Ramos (cell line): ENCODE measurements at regions not wholly inside any gene's neighbourhood (a gene's known extent, or its start where the extent isn't known, plus 50 kb on each side); places are given as distances from the start of the nearest gene placed in this dataset.

ENCODE experiments used
- in situ Hi-C: fragments of 300-500 bp; cut with MboI; formaldehyde crosslinking; loops from one replicate; pipeline ENCODE4 v1.14.3; 2022; ENCODE audit warnings: low sequenced_read_pairs; ENCODE audit not compliant: unreplicated experiment

DNA sequence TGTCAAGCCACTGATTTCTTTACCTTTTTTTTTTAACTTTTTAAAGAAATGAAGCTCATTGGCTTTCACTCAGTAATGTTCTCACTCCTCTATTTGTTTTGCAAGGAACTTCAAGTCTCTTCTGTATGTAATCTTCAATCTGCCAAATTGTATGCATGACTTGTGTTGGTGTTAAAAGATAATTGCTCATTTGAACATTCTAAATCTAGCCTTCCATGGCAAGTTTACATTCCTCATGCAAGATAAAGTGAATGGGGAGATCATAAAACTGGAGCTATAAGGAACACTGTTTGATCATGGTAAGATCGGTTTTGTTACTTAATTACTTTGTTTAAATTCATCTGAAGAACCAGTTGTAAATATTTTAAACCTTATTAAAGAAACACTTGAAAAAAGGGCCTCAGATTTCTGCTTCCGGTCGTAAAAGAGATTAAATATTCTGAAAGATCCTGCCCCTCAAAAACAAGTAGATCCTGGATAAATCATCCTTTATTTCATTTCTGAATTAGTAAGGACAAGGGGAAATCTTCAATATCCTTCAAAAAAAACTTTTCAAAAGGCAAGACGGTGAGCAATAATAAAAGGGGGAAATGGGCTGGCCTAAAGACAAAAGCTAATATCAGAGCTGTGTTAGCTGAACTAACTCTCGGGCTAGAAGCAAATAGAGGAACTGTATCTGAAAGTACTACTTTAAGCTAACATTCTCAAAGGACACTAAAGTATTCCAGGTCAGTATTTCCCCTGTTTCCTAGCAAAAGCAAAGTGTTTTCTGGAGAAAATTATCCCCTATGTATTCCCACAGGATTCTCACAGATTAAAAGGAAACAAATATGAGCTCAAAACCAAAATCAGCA is 107.0 kb upstream of the ATP11B start:
- in situ Hi-C loops, result loop anchor here (25.0 kb wide), 1 partner anchor 1374 kb away; no protein-coding TSS in a partner anchor

DNA sequence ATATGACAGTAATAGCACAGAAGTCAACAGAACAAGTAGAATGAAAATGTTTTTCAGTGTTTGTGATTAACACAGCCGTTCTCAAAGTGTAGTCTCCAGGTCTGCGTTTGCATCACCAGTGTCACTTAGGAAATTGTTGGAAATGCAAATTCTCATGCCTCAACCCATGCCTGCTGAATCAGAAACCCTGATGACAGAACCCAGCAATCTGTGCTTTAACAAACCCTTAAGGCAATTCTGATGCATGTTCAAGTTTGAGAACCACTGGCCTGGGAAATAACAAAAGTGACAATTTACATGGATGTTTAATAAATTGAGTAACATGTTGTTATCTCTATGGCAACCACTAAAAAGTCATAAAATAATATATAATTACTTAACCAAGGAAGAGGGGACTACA is 103.1 kb upstream of the ATP11B start:
- in situ Hi-C loops, result loop anchor here (25.0 kb wide), 1 partner anchor 1378 kb away; no protein-coding TSS in a partner anchor

DNA sequence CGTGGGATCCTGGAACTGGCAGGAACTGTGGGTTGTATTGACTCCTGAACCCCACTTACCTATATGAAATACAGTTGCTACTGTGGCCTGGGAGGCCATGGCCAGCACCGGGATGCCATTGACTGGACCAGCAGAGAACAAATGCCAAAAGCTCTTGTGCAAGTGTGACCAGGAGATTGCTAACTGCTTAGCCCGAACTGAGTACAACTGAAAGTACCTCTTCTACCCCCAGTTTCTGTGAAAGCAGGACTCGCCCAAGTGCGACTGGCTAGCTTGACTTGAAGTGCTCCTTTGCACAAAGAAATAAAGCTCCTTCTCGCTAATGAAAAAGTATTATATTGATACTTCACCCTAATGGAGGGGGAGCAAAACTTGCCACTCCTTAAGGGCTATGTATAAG is 101.3 kb upstream of the ATP11B start:
- in situ Hi-C loops, result loop anchor here (25.0 kb wide), 1 partner anchor 1380 kb away; no protein-coding TSS in a partner anchor

DNA sequence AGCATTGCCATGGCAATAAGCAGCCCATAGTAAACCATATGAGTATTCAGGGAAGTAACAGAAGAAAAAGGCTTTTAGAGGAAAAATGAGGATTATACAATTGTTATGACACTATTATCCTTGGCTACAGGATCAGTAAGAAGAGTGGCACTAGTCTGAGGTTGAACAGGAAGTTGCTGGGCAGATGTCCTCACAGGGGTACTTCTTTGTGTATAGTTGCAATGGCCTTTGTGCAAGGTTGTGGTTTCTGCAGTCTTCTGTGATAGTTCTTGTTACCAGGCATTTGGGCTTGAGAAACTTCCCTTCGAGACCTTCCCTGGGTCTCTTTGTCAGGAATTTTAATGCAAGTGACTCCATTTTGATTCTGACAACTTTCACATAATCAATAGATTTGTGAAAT is 100.6 kb upstream of the ATP11B start:
- in situ Hi-C loops, result loop anchor here (25.0 kb wide), 1 partner anchor 1380 kb away; no protein-coding TSS in a partner anchor

DNA sequence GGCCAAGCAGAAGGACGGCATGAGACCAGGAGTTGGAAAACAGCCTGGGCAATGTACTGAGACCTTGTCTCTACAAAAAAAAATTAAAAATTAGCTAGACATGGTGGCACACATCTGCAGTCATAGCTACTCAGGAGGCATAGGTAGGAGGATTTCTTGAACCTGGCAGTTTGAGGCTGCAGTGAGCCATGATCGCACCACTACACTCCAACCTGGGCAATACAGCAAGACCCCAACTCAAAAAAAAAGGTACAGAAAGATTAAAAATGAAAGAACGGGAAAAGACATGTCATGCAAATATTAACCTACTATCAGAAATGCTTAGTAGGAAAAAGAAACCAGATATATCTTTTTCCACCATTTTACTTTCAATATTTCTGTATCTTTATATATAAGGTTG is 99.6 kb upstream of the ATP11B start:
- in situ Hi-C loops, result loop anchor here (25.0 kb wide), 1 partner anchor 1381 kb away; no protein-coding TSS in a partner anchor

DNA sequence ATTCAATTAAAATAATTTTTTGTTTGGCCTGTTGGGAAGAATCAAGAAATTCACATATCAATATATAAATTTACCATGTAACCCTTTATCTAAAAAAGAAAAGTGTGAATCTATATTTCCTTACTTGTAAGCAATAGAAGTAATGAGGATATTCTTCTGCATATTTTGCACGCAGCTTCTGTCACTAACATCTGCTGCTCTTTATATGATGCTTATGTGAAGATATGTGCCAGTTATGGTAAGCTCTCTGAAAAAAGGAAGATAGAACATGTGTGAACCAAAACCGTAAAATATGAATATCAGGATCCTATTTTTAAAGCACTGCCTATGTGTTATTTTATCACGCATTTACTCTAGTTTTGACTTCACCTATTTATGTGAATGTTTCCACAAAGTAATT is 96.4 kb upstream of the ATP11B start:
- in situ Hi-C loops, result loop anchor here (25.0 kb wide), 1 partner anchor 1385 kb away; no protein-coding TSS in a partner anchor

DNA sequence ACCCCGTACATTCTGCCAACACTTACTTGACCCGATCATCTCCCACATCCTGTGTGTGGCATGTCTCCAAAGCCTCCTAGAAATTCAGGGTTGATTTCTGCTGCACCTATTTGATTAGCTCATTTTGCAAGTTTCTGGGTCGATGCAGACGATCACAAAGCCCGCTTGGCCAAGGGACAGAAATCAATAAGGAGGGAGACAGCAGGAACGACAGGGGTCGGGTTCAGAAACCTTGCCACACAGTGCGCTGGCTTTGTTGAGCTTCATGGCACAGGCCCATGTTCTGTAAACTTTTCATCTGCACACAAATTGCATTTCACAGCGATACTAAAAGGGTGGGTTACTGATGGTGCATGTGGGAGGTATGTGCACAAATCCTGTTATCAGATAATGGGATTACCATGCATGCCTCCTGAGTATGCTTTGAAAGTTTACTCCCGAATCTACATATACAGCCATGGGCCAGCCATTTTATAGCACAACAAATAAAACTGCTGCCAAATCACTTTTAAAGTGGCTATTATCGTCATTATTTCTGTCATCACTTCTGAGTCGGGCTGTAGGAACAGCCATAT is 95.9 kb upstream of the ATP11B start:
- in situ Hi-C loops, result loop anchor here (25.0 kb wide), 1 partner anchor 1385 kb away; no protein-coding TSS in a partner anchor

DNA sequence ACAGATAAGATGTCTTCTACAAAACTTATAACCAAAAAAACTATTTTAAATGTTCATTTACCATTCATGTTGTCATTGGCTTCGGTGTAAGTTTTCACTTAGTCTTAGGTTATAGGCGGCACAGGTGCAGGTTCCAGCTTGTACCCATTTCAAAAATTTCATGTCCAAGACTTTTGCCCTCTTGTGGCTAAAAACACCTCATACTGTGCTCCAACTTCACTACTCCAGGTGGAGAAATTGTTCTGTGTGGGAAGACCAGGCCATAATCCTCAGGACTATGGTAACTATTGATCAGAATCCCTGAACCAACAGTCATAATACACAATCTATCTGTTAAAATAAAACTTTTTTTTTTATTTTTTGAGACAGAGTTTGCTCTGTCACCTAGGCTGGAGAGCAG is 95.2 kb upstream of the ATP11B start:
- in situ Hi-C loops, result loop anchor here (25.0 kb wide), 1 partner anchor 1386 kb away; no protein-coding TSS in a partner anchor

DNA sequence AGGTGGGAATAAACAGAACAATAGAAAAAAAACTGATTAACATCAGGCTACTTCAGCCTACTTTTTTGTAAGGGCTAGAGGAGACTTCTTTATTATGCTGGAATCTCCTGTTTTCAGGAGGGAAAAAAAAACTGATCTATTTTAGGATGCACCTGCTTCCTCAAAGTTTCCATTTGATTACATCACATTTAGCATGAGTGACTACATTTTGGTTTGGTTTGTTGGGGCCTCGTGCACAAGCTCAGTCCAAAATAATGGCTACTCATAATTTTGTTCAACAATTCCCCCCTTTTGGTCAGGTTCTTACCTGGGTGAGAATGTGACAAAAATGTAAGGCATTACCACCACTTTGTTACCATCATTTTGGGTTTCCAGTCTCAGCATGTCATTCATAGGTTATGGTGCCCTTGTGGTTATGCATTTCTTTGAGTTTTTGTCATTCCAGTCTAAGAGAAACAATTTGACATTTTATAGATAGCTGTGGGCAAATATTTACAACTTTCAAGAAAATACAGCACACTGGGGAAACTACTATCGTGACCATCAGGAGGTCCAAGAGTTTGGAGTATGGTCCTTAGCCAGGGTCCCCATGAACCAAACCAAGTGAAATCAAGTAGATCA is 93.6 kb upstream of the ATP11B start:
- in situ Hi-C loops, result loop anchor here (10.0 to 25.0 kb wide), 2 partner anchors 685 to 1387 kb away; no protein-coding TSS in a partner anchor

DNA sequence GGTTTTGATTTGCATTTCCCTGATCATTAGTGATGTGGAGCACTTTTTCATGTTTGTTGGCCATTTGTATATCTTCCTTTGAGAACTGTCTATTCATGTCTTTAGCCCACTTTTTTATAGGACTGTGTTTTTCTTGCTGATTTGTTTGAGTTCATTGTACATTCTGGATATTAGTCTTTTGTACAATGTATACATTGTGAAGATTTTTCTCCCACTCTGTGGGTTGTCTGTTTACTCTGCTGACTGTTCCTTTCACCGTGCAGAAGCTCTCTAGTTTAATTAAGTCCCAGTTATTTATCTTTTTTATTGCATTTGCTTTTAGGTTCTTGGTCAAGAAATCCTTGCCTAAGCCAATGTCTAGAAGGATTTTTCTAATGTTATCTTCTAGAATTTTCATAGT is 91.1 kb upstream of the ATP11B start:
- in situ Hi-C loops, result loop anchor here (10.0 kb wide), 1 partner anchor 683 kb away; no protein-coding TSS in a partner anchor

DNA sequence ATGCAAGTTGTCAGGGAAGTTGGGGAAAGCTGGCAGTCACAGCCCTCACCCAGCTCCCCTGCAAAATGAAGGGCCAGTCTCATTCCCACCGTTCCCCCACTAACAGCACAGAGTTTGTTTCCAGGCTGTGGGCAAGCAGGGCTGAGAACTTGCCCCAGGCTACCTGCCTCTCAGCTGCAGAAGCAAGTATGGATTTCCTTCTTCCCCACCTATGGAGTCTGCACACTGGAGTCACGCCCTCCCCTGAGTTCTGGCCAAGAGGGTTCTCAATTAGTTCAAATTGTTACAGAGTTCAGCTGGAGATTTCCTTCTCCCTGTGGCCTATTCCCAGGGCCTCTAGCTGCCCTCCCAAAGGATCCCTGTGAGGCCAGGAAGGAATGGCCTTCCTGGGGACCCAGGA is 90.1 kb upstream of the ATP11B start:
- in situ Hi-C loops, result loop anchor here (10.0 kb wide), 1 partner anchor 682 kb away; no protein-coding TSS in a partner anchor

DNA sequence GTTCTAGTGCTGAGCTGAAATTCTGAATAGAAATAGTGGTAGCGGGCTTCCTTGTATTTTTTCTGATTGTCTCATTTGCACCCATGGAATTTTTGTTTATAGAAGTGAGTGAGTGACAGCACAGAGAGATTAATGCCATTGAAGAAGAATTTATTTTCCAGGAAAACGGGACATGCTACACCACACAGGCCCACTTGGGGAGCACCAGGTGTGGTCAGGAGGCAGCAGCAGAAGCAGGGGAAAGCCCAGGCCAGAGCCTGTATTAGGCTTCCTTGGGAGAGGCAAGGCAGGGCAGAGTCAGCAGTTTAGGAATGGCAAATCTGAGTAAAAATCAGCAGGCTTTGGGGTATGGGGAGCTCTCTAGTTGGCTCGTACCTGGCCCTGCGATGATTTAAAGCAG is 88.4 kb upstream of the ATP11B start:
- in situ Hi-C loops, result loop anchor here (10.0 kb wide), 1 partner anchor 680 kb away; no protein-coding TSS in a partner anchor

DNA sequence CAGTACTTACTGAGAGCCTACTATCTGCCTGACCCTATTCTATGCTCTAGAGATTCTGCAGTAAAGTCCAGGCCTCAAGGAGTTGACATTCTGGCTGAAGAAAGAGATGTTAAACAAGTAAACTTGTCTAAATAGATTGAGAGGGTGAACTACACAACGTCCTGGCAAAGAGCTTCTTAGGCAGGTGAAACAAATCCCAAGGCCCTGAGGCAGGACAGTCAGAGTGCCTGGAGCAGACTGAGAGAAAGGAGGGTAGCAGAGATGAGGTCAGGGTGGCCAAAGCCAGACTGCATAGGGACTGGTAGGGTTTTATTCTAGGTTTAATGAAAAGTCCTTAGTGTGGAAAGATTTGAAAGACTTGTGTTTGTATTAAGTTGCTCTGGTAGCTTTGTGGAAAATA is 84.5 kb upstream of the ATP11B start:
- in situ Hi-C loops, result loop anchor here (10.0 kb wide), 1 partner anchor 676 kb away; no protein-coding TSS in a partner anchor

DNA sequence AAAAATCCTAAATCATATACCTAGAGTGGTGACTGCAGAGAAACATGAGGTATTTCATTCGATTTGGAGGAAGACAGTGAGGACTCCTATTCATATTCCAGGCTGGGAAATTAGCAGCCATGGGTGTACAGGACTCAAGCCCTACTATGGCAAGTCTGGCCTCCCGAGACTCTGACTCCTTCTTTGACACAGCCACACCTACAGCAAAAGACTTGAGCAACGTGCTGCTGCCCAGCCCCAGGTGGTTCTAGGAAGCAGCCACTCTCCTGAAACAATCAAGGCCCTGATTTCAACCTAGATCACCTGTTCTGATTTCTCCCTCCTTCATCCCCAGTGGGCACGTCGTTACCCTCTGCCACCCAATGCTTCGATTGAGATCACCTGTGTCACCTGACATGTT is 84.0 kb upstream of the ATP11B start:
- in situ Hi-C loops, result loop anchor here (10.0 kb wide), 1 partner anchor 675 kb away; no protein-coding TSS in a partner anchor

DNA sequence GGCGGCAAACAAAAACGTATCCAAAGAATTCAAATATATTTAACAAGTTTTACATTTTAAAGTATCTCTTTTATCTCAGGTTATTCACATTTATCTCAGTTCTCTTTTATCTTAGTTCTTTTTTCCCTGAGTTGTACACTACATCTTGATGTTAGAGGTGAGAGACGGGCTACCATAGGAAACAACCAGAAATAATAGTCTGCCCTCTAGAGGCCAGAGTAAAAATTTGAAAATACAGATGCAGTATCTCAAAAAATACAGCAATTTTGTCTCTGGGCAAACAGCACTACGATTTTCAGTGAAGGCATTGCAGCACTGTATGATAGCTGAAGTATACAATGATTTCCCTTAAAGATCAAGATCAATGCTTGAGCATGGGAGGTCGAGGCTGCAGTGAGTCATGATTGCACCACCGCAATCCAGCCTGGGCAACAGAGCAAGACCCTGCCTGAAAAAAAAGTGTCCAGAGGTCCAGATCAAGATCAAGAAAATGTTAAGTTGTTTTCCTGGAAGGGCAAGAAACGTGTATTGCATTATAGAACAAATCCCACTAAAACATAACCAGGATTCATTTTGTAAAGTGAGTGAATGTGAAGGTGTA is 82.6 kb upstream of the ATP11B start:
- in situ Hi-C loops, result no loop called here

DNA sequence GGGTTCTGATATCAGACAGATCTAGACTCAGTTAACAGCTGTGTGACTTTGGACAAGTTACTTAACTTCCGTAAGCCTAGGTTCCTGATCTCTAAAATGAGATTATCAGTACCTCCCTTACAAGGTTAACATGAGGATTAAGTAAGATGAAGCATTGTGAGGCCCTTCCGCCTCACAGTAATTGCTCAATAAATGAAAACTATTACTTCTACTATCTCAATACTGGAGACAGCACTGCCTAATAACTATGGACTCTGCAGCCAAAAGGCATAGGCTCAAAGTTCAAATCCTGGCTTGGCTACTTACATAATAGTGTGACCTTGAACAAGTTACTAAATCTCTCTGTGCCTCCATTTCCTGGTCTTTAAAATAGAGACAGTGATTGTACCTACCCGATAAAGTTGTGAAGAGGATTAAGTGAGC is 82.0 kb upstream of the ATP11B start:
- in situ Hi-C loops, result no loop called here

DNA sequence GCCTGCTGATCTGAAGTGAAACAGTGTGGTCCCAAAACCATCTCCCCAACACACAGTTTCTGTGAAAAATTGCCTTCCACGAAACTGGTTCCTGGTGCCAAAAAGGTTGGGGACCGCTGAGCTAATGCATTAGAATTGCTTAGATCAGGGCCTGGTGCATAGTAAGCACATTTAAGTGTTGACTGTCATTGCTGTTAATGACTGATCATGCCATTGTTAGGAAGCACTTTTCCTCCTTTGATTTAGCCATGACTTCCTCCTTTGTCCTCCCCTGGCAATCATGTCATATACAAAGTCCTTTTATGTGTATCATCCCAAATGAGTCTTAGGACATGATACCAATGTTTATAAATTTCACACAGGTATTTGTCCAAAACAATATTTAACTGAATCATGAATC is 81.5 kb upstream of the ATP11B start:
- in situ Hi-C loops, result no loop called here

DNA sequence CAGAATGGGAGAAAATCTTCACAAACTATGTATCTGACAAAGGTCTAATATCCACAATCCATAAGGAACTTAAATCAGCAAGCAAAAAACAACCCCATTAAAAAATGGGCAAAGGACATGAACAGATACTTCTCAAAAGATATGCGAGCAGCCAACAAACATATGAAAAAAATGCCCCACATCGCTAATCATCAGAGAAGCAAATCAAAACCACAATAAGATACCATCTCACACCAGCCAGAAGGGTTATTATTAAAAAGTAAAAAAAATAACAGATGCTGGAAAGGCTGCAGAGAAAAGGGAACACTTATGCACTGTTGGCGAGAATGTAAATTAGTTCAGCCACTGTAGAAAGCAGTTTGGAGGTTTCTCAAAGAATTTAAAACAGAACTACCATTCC is 80.2 kb upstream of the ATP11B start:
- in situ Hi-C loops, result no loop called here

DNA sequence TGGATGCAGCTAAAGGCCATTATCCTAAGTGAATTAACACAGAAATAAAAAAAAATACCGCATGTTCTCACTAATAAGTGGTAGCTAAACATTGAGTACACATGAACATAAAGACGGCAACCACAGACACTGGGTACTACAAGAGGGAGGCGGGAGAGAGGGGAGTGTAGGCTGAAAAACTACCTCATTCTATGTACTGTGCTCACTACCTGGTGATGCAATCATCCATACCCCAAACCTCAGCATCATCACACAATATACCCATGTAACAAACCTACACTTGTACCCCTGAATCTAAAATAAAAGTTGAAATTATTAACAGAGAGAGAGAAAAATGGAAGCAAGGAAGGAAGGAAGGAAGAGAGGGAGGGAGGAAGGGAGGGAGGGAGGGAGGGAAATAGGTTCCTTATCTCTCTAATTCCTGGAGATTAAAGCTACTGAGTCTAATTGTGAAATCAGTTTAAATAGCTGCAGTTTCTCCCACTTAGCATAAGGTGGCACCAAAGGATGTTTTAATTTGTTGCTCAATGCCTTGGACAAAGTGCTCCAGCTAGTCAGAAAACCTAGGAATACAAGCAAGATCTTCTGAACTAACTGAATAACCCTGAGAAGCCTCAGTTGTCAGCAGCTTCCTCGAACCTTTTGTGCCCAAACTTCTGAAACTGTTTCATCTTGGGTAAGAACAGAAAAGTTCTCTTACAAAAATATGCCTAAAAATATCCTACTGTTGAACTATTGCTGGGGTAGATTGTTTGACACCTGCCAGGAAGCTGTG is 79.4 kb upstream of the ATP11B start:
- in situ Hi-C loops, result no loop called here
